Transverse colon (tissue), 4 donors: ENCODE measurements at regions not wholly inside any gene's neighbourhood (a gene's known extent, or its start where the extent isn't known, plus 50 kb on each side); places are given as distances from the start of the nearest gene placed in this dataset.

ENCODE experiments used
- DNase-seq: peaks from one replicate; pipeline ENCODE4 v3.0.0-alpha.2; 2019
- H3K27ac ChIP-seq, 4 donors: fragments of 200-600 bp; sonication (generic); 2 replicates each; pipeline ENCODE4 v1.5.1; 2016 to 2018; ENCODE audit warnings: inconsistent platforms in 4 of 4
- H3K27me3 ChIP-seq: fragments of 200-600 bp; sonication (generic); 2 replicates; pipeline ENCODE4 v1.5.1; 2017; ENCODE audit warnings: inconsistent platforms
- H3K36me3 ChIP-seq, 4 donors: fragments of 200-600 bp; sonication (generic); 2 replicates each; pipeline ENCODE4 v1.5.1; 2017 to 2019; ENCODE audit warnings: inconsistent platforms in 4 of 4
- H3K4me1 ChIP-seq, 4 donors: fragments of 200-600 bp; sonication (generic); 2 replicates each; pipeline ENCODE4 v1.5.1; 2017 to 2020; ENCODE audit warnings: inconsistent platforms in 4 of 4
- H3K4me3 ChIP-seq, 4 donors: fragments of 200-600 bp; sonication (generic); 1 replicate in 1 of 4; 2 replicates in 3 of 4; pipeline versions ENCODE4 v1.5.1 to v1.6.1; 2017 to 2019; ENCODE audit warnings: inconsistent platforms in 4 of 4
- H3K9me3 ChIP-seq, 2 donors: fragments of 200-600 bp; sonication (generic); 2 replicates each; pipeline ENCODE4 v1.5.1; 2017 to 2019; ENCODE audit warnings: inconsistent platforms in 2 of 2
- EP300 ChIP-seq: sonication (generic); formaldehyde crosslinking; IDR thresholded peaks from one replicate; pipeline ENCODE4 v1.6.1; 2017; ENCODE audit warnings: antibody characterized with exemption, low read depth
- POLR2A ChIP-seq: fragments of 450-650 bp; IDR thresholded peaks from one replicate; pipeline ENCODE4 v1.6.1; 2016; ENCODE audit warnings: antibody characterized with exemption, mild to moderate bottlenecking, moderate library complexity
- POLR2AphosphoS5 ChIP-seq, 3 donors: sonication (generic); formaldehyde crosslinking; IDR thresholded peaks; one replicate each; pipeline ENCODE4 v1.6.1; 2016; ENCODE audit warnings: antibody characterized with exemption in 3 of 3
- WGBS, 2 donors: methylation state at CpG; one replicate each; pipeline ENCODE4 v1.1.5; 2018; ENCODE audit warnings: low coverage in 1 of 2; 5-methylcytosine and 5-hydroxymethylcytosine counted together
- in situ Hi-C, 4 donors: fragments of 200-750 bp; cut with MboI; loops; one replicate each; pipeline versions ENCODE4 v1.15.0 to v1.15.1; 2017; ENCODE audit warnings: low sequenced_read_pairs in 3 of 4, low pct_ligation_motif_present in 1 of 4, low pct_unique_long_range_greater_than_20kb in 1 of 4
- intact Hi-C: fragments of 100-400 bp; cut with DNase I; formaldehyde crosslinking; loops from one replicate; pipeline ENCODE4 v1.15.1; 2023; ENCODE audit warnings: low total_unique reads
- TF ChIP-seq, protein P1 (sequence below), 5 experiments: fragments of 200-600 bp in 3 of 5; fragments of 450-650 bp in 2 of 5; sonication (generic) in 3 of 5; IDR thresholded peaks; 1 replicate in 2 of 5; 2 replicates in 3 of 5; pipeline ENCODE4 v1.5.1; 2016 to 2017; ENCODE audit warnings: antibody characterized with exemption in 5 of 5, inconsistent platforms in 3 of 5, mild to moderate bottlenecking in 2 of 5, moderate library complexity in 1 of 5

- no peak overlapping the region for H3K4me3 ChIP-seq
- in situ Hi-C loops = no loop called here
- intact Hi-C loops = no loop called here
- peaks cover 0 to 5% (median 2%) of the 10 kb centered on the region in 4 donors for H3K4me1 ChIP-seq
- DNase-seq = no peak
- no peaks in the 10 kb centered on the region for H3K27me3 ChIP-seq
- 66 to 69% methylated on average over 5 of the region's 5 CpGs for WGBS, 2 donors
- H3K27ac ChIP-seq = no peak overlapping the region
- no peak for TF ChIP-seq POLR2AphosphoS5 (IDR thresholded peaks at IDR 0.05)
- TF ChIP-seq, protein P1, sequence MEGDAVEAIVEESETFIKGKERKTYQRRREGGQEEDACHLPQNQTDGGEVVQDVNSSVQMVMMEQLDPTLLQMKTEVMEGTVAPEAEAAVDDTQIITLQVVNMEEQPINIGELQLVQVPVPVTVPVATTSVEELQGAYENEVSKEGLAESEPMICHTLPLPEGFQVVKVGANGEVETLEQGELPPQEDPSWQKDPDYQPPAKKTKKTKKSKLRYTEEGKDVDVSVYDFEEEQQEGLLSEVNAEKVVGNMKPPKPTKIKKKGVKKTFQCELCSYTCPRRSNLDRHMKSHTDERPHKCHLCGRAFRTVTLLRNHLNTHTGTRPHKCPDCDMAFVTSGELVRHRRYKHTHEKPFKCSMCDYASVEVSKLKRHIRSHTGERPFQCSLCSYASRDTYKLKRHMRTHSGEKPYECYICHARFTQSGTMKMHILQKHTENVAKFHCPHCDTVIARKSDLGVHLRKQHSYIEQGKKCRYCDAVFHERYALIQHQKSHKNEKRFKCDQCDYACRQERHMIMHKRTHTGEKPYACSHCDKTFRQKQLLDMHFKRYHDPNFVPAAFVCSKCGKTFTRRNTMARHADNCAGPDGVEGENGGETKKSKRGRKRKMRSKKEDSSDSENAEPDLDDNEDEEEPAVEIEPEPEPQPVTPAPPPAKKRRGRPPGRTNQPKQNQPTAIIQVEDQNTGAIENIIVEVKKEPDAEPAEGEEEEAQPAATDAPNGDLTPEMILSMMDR (IDR thresholded peaks at IDR 0.05) = no peak
- H3K9me3 ChIP-seq = no peaks in the 10 kb centered on the region
- no peaks in the 10 kb centered on the region for H3K36me3 ChIP-seq
Observed at GRCh38 chr7:116436305-116436826, 63.2 kb upstream of the CAV2 start.

DNA sequence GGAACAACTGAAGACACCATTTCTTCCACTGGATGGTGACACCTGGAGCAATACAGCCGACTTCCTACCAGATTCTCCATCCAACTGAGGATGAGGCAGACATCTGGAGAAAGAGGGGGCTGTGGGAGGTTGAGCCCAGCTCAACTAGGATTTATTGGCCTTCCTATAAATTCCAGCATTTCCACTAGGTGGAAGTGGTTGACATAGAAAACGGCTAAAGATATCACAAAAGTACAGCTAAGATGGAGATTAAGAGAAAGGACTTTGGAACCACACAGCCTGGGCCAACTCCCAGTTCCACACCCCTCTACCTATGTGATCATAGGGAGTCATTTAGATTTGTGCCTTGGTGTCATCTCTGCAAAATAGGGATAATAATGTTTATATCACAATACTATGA, 61.3 kb upstream of the CAV2 start:
- WGBS, 2 donors = 32 to 52% methylated on average over 2 of the region's 2 CpGs
- Histone ChIP-seq H3K9me3 (no peaks in the 10 kb centered on the region), H3K4me1 (peaks cover 0 to 5% (median 2%) of the 10 kb centered on the region in 4 donors), H3K27ac (peak overlapping the region in 3 of 4 donors; percentile 18 to 40 (median 18)), H3K4me3 (no peak overlapping the region), H3K27me3 (no peaks in the 10 kb centered on the region), H3K36me3 (no peaks in the 10 kb centered on the region)
- in situ Hi-C loops (no loop called here), intact Hi-C loops (no loop called here)
- DNase-seq = peak; percentile 34
- no peak for TF ChIP-seq POLR2A
- TF ChIP-seq, protein P1 (IDR thresholded peaks at IDR 0.05) = peak in 3 of 5 experiments; percentile 20 to 48 (median 47)
- peak in 1 of 3 donors; percentile 45 for TF ChIP-seq POLR2AphosphoS5 (IDR thresholded peaks at IDR 0.05)

DNA sequence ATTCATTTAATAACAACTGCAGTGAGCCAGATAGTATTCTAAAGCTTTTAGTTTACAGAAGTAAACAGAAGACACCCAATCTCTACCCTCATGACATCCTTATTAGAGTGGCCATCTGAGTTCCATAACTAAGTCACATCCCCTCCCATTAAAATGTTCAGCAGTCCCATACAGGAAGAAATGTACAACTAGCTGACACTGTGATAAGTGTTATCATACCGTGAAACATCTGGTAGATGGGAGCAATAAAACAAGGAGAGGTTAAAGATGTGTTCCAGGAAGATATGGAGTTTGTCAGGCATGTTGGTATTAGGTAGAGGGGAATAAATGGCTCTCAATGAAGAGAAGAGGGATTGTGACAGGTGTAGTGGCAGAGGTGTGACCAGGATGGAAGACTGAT, 60.5 kb upstream of the CAV2 start:
- TF ChIP-seq EP300 = no peak
- TF ChIP-seq POLR2A = no peak
- TF ChIP-seq, protein P1 (IDR thresholded peaks at IDR 0.05) = no peak
- no peak for TF ChIP-seq POLR2AphosphoS5 (IDR thresholded peaks at IDR 0.05)
- Histone ChIP-seq H3K4me3 (no peak overlapping the region), H3K27me3 (no peaks in the 10 kb centered on the region), H3K36me3 (no peaks in the 10 kb centered on the region), H3K4me1 (peaks cover 0 to 5% (median 2%) of the 10 kb centered on the region in 4 donors), H3K9me3 (no peaks in the 10 kb centered on the region), H3K27ac (peak overlapping the region in 2 of 4 donors; percentile 18 to 40)
- DNase-seq = no peak
- 46 to 56% methylated on average over 1 of the region's 1 CpG for WGBS, 2 donors
- in situ Hi-C loops (no loop called here), intact Hi-C loops (no loop called here)

GRCh38 chr7:116439841-116440549, 59.5 kb upstream of the CAV2 start:
- no peaks in the 10 kb centered on the region for H3K27me3 ChIP-seq
- 75 to 87% methylated on average over 2 to 4 of the region's 4 CpGs for WGBS, 2 donors
- in situ Hi-C loops (no loop called here), intact Hi-C loops (no loop called here)
- H3K9me3 ChIP-seq = no peaks in the 10 kb centered on the region
- peaks cover 0 to 5% (median 2%) of the 10 kb centered on the region in 4 donors for H3K4me1 ChIP-seq
- H3K36me3 ChIP-seq = no peaks in the 10 kb centered on the region
- TF ChIP-seq, protein P1 (IDR thresholded peaks at IDR 0.05) = no peak
- TF ChIP-seq EP300 = no peak
- no peak for TF ChIP-seq POLR2AphosphoS5 (IDR thresholded peaks at IDR 0.05)
- TF ChIP-seq POLR2A = no peak
- peak overlapping the region in 1 of 4 donors; percentile 8 for H3K27ac ChIP-seq
- DNase-seq = no peak
- H3K4me3 ChIP-seq = no peak overlapping the region
